LNCaP clone FGC (cell line): ENCODE measurements at regions not wholly inside any gene's neighbourhood (a gene's known extent, or its start where the extent isn't known, plus 50 kb on each side); places are given as distances from the start of the nearest gene placed in this dataset.

Source experiments
- DNase-seq: peaks from one replicate; pipeline ENCODE4 v3.0.0-alpha.2; 2011; ENCODE audit warnings: low read depth
- H3K4me3 ChIP-seq: 2 replicates; pipeline ENCODE4 v1.5.1; 2011; ENCODE audit warnings: mild to moderate bottlenecking, low read depth, low read length, control low read depth
- TF ChIP-seq, protein P1 (sequence below): IDR thresholded peaks from 2 replicates; pipeline ENCODE4 v1.5.1; 2012; ENCODE audit warnings: mild to moderate bottlenecking; ENCODE audit not compliant: control insufficient read depth, insufficient read depth; ENCODE audit errors: extremely low read depth

DNA sequence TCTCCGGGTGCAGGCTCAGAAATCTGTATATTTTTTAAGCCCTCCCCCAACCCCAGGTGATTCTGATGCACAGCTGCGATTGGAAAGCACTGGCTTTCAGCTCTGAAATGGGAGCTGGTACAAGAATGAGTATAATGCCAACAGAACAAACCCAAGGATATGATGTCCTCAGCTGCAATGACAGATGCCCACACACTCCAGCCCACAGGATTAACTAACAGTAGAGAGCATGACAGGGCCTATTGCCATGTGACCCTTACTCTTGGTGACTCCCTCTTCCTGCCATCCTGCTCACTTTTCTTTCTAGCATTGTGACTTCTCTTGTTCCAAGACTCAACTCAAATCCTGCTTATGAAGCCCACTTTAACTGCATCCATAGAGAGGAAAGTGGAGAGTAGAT, 174.5 kb downstream of the FGF18 start:
- TF ChIP-seq, protein P1, sequence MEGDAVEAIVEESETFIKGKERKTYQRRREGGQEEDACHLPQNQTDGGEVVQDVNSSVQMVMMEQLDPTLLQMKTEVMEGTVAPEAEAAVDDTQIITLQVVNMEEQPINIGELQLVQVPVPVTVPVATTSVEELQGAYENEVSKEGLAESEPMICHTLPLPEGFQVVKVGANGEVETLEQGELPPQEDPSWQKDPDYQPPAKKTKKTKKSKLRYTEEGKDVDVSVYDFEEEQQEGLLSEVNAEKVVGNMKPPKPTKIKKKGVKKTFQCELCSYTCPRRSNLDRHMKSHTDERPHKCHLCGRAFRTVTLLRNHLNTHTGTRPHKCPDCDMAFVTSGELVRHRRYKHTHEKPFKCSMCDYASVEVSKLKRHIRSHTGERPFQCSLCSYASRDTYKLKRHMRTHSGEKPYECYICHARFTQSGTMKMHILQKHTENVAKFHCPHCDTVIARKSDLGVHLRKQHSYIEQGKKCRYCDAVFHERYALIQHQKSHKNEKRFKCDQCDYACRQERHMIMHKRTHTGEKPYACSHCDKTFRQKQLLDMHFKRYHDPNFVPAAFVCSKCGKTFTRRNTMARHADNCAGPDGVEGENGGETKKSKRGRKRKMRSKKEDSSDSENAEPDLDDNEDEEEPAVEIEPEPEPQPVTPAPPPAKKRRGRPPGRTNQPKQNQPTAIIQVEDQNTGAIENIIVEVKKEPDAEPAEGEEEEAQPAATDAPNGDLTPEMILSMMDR: no peak
- H3K4me3 ChIP-seq: no peak overlapping the region
- no peak for DNase-seq

DNA sequence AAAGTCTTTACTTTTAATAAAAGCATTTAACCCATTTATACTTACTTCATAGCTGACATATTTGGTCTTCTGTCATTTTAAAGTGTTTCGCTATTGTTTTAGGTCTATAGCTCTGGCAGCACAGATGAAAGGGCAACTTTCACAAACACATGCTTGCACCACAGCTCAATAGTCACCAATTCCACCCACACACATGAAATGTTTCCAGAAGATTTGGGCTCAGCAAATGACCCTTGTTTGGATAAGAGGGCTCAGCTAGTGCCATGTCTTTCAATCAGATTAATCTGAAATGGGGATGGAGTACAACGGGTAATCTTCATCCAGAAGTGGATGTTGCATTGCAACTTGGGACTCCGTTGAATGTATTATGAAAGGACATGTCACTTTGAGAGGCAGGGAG, 176.0 kb downstream of the FGF18 start:
- no peak overlapping the region for H3K4me3 ChIP-seq
- DNase-seq: no peak
- TF ChIP-seq, protein P1: no peak

DNA sequence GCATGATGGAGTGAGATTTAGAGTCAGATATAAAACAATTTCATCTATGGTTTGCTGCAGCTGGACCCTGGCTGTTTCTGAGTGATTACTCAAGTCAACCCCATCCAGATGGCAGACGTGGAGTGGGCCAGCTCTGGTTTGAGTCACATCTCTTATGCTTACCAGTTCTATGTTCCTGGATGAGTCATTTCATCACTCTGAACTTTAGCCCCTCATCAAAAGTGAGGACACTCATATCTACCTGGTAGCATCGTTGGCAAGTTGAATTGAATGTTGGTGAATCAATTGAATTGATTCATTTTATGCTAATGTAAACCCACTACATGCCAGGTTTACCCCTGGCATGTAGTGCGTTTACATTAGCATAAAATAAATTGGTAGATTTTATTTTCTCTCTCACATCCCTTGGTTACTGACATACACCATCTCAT, 176.4 kb downstream of the FGF18 start:
- no peak overlapping the region for H3K4me3 ChIP-seq
- TF ChIP-seq, protein P1: no peak
- no peak for DNase-seq

DNA sequence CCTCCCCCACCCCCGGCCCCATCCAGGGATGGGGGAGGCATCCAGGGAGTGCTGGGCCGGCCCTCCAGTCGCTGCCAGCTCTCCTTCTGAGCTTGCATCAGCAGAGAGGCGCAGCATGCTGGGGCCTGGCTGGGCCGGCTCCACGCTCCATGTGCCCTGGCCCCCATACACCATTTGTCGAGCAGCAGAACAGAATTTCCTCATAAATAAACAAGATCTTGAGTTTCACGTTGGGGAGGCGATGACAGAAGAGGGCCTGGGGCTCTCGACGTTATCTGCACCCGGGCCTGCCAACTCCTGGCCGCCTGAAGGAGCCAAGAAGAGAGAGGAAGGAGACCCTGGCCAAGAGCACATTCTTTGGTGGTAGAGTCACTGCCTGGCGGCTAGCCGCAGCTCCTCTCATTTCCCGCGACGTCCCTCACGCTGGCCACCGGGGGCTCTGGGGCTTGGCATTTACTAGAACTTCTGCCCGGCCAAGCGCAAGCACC, 177.0 kb downstream of the FGF18 start:
- no peak for DNase-seq
- H3K4me3 ChIP-seq: no peak overlapping the region

DNA sequence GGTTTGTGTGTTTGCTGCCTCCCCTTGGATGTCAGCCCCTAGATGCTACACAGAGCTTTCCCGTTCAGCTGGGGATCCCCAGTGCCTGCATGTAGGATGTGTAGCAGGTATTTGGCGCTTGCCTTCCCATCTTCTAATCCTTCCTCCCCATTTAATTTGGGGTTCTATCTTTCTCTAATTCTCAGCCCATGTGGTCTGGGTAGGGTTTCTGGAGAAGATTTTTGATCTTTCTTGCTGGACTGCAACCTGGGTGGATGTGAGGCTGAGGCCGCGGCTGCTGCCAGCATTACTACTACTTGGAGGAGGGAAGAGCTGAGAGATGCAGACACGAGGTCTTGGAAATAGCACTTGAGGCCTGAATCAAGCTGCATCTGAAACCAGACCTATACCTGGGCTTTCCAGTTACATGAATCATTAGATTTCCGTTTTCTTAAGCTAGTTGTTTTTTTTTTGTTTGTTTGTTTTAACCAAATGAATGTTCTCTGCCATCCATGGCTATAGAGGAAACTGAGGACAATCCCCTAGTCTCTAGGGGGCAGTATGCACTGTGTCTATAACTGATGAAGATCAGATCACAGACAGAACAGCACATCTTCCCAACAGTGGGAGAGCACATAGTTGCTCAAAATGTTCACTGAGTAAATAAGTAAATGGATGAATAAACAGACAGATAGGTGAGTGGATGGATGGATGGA, 178.6 kb downstream of the FGF18 start:
- TF ChIP-seq, protein P1: no peak
- H3K4me3 ChIP-seq: no peak overlapping the region
- DNase-seq: no peak

More for the DNA sequence above, 177.0 kb downstream of the FGF18 start:
- TF ChIP-seq, protein P1: no peak

DNA sequence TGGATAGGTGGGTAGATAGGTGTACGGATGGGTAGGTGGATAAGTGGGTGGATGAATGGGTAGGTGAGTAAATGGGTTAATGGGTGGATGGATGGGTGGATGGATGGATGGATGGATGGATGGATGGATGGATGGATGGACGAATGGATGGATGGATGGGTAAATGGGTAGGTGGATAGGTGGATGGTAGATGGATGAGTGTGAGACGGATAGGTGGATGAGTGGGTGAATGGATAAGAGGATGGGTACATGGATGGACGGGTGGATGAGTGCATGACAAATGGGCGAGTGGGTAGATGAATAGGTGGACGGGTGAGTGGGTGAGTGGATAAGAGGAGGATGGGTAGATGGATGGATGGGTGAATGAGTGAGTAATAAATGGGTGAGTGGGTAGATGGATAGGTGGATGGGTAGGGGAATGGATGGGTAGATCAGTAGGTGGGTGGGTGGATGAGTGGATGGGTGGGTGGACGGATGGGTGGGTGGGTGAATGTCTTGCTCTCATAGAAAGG, 179.2 kb downstream of the FGF18 start:
- no peak for DNase-seq
- no peak overlapping the region for H3K4me3 ChIP-seq
- TF ChIP-seq, protein P1: no peak
